ENCODE measurements at regions not wholly inside any gene's neighbourhood (a gene's known extent, or its start where the extent isn't known, plus 50 kb on each side); places are given as distances from the start of the nearest gene placed in this dataset.

- no peak for DNase-seq (ENCODE audit: extremely low read depth, low read depth, low spot score)
These were observed 64.8 kb downstream of the PDCL3 start for GRCh38 chr2:100627330-100628300.

- DNase-seq (ENCODE audit: extremely low read depth, low read depth, low spot score) = no peak
These were observed 65.7 kb downstream of the PDCL3 start for GRCh38 chr2:100628506-100628905.

GRCh38 chr2:100629309-100629708 is 66.5 kb downstream of the PDCL3 start:
- no peak for DNase-seq (ENCODE audit: extremely low read depth, low read depth, low spot score)

- DNase-seq (ENCODE audit: extremely low read depth, low read depth, low spot score) = no peak
These were observed 67.7 kb downstream of the PDCL3 start for GRCh38 chr2:100630473-100630977.

GRCh38 chr2:100632037-100632436 is 69.2 kb downstream of the PDCL3 start:
- DNase-seq (ENCODE audit: extremely low read depth, low read depth, low spot score) = no peak

- DNase-seq (ENCODE audit: extremely low read depth, low read depth, low spot score) = no peak
These were observed 70.0 kb downstream of the PDCL3 start for GRCh38 chr2:100632759-100633158.

- no peak for DNase-seq (ENCODE audit: extremely low read depth, low read depth, low spot score)
These were observed 77.0 kb downstream of the PDCL3 start for GRCh38 chr2:100639588-100640390.

- no peak for DNase-seq (ENCODE audit: extremely low read depth, low read depth, low spot score)
These were observed 77.8 kb downstream of the PDCL3 start for GRCh38 chr2:100640431-100641124.

- DNase-seq (ENCODE audit: extremely low read depth, low read depth, low spot score) = no peak
These were observed 78.3 kb downstream of the PDCL3 start for GRCh38 chr2:100641125-100641435.

GRCh38 chr2:100642425-100642824 is 79.6 kb downstream of the PDCL3 start:
- DNase-seq (ENCODE audit: extremely low read depth, low read depth, low spot score) = no peak

- no peak for DNase-seq (ENCODE audit: extremely low read depth, low read depth, low spot score)
These were observed 80.7 kb downstream of the PDCL3 start for GRCh38 chr2:100643467-100643866.

GRCh38 chr2:100643906-100644501 is 81.2 kb downstream of the PDCL3 start:
- DNase-seq (ENCODE audit: extremely low read depth, low read depth, low spot score) = no peak

- no peak for DNase-seq (ENCODE audit: extremely low read depth, low read depth, low spot score)
These were observed 83.1 kb downstream of the PDCL3 start for GRCh38 chr2:100645695-100646429.

- DNase-seq (ENCODE audit: extremely low read depth, low read depth, low spot score) = no peak
These were observed 84.9 kb downstream of the PDCL3 start for GRCh38 chr2:100647709-100648108.

GRCh38 chr2:100650151-100650550 is 87.4 kb downstream of the PDCL3 start:
- no peak for DNase-seq (ENCODE audit: extremely low read depth, low read depth, low spot score)

GRCh38 chr2:100653449-100654035 is 90.7 kb downstream of the PDCL3 start:
- no peak for DNase-seq (ENCODE audit: extremely low read depth, low read depth, low spot score)

GRCh38 chr2:100654611-100655010 is 91.8 kb downstream of the PDCL3 start:
- DNase-seq (ENCODE audit: extremely low read depth, low read depth, low spot score) = no peak

GRCh38 chr2:100655446-100655845 is 92.7 kb downstream of the PDCL3 start:
- no peak for DNase-seq (ENCODE audit: extremely low read depth, low read depth, low spot score)

- DNase-seq (ENCODE audit: extremely low read depth, low read depth, low spot score) = no peak
These were observed 93.2 kb downstream of the PDCL3 start for GRCh38 chr2:100655936-100656534.
